ENCODE measurements at regions not wholly inside any gene's neighbourhood (a gene's known extent, or its start where the extent isn't known, plus 50 kb on each side); places are given as distances from the start of the nearest gene placed in this dataset.
A peak's percentile ranks its signal among the peaks of the same experiment; 100 is the strongest.
"Not testable (repeated sequence)": the region's sequence is repeated elsewhere in the genome, so short reads cannot be mapped to it uniquely, and the experiment has no call there.

GRCh38 chr15:77843546-77843945 is 210.8 kb upstream of the LINGO1 start:
- no peak for DNase-seq (ENCODE audit: low read depth)

DNA sequence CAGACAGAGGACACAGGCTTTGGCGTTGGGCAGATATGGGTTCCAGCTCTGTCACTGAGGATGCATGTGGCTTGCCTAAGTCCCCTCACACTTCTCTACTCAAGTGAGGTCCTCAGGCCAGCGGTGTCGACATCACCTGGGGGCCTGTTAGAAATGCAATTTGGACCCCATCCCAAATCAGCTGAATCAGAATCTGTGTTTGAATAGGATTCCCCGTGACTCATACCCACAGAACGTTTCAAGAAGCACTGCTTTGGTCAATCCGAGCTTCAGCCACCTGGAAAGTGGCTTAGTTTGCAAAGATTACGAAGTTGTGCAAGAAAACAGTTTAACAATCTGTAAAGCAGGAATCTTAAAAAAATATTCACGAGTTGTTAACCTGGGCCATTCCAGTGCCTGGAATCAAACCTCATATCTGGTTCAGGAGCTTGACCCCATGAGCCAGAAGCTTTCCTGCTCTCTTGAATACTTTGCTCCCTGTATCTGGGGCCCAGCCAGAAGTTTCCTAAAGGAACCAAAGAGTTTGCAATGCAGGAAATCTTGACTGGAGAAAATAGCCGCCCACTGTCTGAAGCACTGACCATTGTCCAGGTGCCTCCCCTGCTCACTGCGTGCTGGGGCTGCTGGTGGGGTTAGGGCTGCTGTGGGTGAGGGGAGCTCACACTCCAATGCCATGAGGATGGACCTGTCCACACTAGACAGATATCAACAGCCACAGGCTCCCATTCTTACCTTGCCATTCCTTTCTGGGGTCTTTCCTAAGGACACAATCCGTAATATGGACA is 208.5 kb upstream of the LINGO1 start:
- DNase-seq (ENCODE audit: low read depth): peak; percentile 74

GRCh38 chr15:77839970-77840905 is 207.5 kb upstream of the LINGO1 start:
- no peak for DNase-seq (ENCODE audit: low read depth)

- DNase-seq (ENCODE audit: low read depth): no peak
Observed at GRCh38 chr15:77839456-77839855, 206.7 kb upstream of the LINGO1 start.

DNA sequence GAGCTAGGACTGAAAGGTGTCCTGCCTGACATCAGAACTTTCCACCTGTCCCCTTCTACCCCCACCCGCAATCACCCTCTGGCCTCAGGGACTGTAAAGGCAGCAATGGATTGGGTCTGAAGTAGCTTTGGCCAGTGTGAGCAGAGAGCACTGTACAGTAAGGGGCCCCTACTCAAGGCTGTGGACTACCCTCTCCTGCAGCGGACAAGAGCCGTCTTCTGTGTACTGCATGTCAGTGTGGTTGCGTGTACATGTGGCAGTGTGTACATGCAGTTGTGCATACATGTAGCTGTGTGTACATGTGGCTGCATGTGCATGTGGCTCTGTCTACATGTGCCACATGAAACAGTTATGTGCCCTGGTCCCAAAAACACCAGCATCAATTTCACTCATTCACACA is 205.9 kb upstream of the LINGO1 start:
- DNase-seq (ENCODE audit: low read depth): no peak

DNA sequence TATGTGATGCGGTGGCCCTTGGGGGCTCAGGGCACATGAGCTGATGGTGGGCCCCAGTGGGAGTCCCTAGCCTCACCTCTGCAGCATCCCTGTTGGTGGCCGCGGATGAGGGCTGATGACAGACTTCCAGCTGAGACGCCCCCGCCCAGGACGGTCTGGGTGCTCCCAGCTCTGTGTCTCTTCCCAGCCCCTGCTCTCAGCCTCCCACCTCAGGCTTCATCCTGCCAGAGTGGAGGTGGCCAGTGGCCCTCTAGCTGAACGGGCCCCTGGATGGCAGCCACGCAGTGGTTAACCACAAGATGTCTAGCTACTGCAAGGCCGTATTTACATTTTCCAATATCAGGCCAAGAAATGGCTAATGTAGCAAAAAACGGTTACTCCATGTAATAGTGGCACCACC is 205.3 kb upstream of the LINGO1 start:
- no peak for DNase-seq (ENCODE audit: low read depth)

DNA sequence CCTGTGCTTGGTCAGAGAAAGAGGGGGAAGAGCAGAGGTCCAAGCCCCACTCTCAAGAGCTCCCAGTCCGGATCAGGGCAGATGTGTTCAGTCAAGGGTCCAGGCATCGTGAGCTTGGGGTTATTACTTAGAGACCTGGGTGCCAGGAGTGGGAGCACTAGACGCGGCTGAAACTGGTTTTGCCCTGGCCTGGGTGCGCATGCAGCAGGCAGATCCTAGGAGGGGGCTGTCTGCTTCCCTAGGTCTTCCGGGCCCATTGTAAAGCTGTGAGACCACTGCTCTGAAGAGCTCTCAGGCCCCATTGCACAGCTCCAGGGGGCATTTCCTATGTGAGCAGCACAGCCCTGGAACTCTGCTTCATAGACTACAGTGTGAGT is 204.9 kb upstream of the LINGO1 start:
- DNase-seq (ENCODE audit: low read depth): no peak

DNA sequence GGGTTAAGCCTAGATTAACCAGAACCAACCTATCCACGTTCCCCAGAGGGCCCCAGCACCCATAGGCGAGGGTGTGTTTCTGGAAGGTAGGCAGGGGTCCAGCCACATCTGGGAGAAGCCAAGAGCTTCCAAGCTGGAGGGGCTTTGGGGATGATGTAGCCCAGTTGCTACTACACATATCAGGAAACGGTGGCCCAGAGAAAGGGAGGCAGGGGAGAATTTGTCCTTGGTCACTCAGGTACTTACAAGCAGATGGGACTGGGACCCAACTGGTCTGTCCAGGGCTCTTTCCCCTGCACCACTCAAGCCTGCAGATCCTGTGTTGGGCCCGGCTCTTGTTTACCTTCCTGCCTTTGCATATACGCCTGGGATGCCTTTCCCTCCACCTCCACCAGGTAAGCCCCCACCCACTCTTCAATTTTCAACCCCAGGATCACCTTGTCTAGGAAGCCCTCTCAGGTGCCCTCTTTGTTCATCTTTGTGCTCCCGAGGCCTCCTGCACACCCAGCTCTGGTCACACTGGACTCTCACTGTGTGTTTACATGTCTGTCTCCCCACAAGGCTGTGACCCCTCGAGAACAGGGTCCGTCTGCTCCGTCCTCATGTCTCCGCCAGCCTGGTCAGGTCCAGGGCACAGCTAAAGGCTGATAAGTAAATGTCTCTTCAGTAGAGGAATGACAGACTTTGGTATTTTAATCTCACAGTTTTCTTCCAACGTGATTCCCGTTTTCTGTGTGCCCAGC is 204.4 kb upstream of the LINGO1 start:
- DNase-seq (ENCODE audit: low read depth): no peak

DNA sequence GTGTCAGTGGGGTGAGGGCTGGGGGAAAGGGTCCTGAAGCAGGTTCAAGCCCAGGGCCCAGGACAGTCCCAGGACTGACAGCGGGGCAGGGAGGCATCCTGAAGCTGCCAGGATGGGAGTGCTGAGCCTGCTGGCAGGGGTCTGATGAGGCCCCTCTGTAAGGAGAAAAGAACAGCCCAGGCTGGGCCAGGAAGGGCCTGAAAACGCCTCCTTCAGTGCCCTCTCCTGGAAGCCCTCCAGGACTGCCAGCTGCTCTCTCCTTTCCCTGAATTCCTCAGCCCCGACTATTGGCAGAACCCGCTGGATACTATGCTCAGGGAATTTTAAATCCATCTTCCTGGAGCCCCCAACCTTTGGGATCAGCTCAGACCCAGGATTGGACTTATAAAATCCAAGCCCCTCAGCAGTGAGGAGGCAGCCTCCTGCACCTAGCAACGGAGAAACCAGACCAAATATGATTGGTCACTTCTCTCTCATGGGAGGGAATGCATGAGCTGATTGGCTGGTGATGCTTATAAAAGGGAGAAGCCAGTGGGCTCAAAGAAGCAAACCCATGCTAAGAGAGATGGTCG is 203.5 kb upstream of the LINGO1 start:
- peak; percentile 15 for DNase-seq (ENCODE audit: low read depth)

DNA sequence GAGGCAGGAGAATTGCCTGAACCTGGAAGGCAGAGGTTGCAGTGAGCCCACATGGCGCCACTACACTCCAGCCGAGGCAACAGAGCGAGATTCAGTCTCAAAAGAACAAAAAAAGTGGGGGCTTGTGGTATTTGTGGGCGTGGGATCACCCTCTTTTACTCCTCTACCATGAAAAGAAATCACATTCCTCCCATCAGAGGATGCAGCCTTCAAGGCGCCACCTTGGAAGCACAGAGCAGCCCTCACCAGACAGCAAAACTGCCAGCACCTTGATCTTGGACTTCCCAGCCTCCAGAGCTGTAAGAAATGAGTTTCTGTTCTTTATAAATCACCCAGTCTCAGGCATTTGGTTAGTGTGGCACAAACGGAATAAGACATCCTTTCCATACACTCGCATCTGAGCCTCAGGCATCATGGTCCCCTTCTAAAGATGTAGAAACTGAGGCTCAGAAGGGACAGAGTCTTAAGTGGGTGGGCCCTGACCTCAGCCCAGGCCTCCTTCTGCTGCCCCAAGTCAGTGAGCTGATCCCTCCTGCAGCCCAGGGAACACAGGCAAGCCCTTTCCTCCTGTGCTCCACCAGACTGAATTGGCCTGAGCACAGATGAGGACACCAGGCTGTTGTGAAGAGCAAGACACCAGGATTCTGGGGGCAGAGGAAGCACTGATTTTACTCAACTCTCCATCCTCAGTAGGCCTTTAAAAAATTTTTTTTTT is 201.7 kb upstream of the LINGO1 start:
- no peak for DNase-seq (ENCODE audit: low read depth)

DNA sequence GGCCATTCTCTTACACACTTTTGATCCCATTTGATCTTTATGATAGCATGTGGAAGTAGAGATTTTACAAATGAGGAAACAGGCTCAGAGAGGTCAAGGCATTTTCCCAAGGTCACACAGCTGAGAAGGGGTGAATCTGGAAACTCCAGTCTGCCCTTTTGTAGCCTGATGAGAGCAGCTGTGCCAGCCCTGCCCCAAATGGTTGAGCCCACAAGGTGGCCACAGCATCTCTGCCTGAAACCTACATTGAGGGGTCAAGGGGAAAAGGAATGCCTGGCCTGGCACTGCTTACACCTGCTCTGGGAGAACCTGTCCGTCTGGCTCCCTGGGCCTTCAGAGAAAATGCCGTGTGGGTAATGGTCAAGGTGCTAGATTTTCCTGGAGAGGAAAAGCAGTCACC is 200.2 kb upstream of the LINGO1 start:
- no peak for DNase-seq (ENCODE audit: low read depth)

- no peak for DNase-seq (ENCODE audit: low read depth)
Observed at GRCh38 chr15:77831986-77832385, 199.3 kb upstream of the LINGO1 start.

DNA sequence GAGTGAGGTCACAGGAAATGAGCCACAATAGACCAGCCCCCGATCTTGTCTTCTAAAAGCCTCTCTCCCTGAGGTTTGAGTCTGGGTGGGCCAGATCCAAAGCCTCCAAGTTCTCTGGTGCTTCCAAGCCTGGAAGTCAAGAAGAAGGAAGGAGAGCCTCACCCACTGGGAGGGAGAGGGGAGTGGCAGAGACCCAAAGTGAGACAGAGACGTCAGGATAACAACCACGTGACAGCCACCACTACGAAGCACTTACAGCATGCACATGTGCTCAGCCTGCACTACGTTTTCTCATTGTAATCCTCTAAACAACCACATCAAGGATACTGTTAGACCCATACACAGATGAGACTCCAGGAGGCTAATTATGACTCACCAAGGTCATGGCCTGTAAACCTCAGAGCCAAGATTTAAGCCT is 197.3 kb upstream of the LINGO1 start:
- DNase-seq (ENCODE audit: low read depth): peak; percentile 71

DNA sequence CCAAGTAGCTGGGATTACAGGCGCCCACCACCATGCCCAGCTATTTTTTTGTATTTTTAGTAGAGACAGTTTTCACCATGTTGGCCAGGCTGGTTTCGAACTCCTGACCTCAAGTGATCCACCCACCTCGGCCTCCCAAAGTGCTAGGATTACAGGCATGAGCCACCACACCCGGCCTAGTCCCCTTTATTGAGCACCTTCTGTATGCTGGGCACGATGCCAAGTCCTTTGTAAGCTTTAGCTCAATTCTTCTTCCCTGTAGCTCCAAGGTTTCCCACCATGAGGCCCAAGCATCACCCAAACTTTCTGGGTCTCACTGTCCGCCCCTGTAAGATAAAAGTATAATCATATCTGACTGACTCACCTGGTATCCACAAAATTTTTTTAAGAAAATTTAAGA is 196.6 kb upstream of the LINGO1 start:
- DNase-seq (ENCODE audit: low read depth): not testable (repeated sequence)

DNA sequence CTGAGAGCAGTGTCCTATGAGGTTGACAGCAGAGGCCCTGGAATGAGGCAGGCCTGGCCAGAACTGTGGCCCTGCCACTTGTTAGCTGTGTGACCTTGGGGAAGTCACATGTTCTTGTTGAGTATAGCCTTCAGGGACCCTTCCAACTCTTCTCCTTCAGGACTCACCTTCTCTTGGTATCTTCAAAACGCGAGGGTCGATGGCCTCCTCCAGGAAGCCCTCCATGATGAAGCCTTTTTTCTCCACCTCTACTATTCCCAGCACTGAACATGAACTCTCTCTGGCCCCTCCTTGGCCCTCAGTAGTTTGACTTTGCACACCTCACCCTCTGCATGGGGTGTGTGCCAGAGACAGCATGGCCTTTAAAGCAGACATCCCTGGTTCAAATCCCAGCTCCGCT is 195.1 kb upstream of the LINGO1 start:
- no peak for DNase-seq (ENCODE audit: low read depth)

DNA sequence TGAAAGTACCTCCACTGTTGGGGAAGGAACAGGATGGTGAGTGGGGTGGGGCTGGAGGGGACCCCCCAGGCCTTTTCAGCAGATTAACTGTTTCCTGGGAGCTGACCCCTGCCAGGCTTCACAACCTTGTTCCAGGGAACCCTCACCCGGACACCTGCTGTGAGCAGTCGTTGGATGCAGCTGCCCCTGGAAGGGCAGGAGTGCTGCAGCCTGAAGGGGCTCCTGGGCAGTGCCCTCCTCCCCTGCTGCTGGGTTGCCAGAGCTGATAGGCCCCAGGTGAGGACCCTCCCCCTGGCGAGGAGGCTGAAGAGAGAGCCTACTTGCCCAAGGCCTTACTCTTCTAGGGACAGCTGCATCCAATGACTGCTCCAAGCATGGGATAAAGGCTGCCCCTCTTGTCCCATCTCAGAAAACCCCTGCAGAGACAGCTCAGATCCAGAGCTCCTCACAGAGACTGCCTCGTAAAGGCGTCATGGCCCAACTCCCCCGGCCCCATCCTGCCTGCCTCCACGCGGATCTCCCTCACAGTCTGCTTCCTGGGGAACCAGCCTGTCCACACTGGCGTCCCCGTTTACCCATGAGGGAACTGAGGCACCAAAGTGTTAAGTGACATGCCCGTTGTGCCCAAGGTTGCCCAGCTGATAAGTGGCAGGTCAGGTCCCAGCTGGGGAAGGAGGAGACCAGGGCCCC is 193.4 kb upstream of the LINGO1 start:
- no peak for DNase-seq (ENCODE audit: low read depth)

- DNase-seq (ENCODE audit: low read depth): no peak
Observed at GRCh38 chr15:77825546-77825945, 192.8 kb upstream of the LINGO1 start.

DNA sequence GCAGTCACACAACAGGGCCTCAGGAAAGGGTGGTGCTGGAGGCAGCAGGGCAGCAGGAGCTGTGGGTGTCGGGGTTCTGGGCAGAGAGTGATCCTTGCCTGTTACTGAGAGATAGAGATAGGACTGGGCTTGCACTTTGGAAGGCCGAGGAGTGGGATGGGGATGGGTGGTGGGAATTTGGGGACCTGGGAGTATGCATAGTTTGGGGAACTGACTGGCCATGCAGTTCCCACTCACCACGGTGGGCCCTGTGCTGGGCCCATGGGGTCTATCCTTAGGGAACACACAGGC is 192.5 kb upstream of the LINGO1 start:
- no peak for DNase-seq (ENCODE audit: low read depth)

DNA sequence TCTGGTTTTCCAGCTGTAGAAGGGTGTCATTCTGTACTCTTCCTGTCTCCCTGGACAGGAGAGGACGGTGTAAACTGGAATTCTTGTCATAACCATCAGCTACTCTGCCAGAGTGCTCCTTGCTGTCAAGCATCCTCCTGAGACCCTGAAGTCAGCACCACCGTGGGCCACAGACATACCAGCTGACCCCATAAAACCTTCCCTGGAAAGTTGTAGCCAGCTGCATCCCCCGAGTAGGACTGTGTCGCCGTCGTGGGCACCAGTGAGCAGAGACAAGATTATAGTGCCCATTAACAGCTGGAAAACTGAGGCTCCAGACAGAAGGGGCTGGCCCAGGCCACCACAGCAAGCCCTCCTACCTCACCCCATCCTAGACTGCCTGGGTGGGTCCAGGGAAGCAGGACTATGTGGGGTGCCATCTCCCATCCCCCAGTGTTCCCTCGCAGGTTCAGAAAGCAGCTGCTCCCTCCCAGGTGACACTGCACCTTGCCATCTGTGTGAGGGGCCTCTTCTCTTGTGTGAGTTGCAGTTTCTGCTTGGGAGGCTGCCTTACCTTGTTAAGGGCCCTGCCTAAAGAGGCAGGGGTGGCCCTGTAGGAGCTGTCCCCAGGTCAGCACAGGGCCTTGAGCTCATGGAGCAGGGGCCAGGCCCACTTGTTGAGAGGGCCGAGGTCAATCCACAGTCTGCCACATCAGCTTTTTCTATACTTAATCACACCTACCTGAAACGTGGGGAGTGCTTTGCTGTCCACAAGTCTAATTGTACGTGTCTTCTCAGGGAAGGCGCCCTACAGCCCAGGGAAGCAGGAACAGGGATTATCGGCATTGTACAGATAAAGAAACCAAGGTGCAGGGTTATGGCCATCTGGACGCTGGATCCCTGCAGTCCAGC is 191.9 kb upstream of the LINGO1 start:
- no peak for DNase-seq (ENCODE audit: low read depth)
